Glutamatergic neuron (in vitro differentiated cells): ENCODE measurements at regions not wholly inside any gene's neighbourhood (a gene's known extent, or its start where the extent isn't known, plus 50 kb on each side); places are given as distances from the start of the nearest gene placed in this dataset.

Experiments used
- DNase-seq: peaks from one replicate; pipeline ENCODE4 v3.0.0; 2022
- H3K27ac Mint-ChIP-seq: one replicate; pipeline ENCODE4 v1.8.0; 2020; ENCODE audit warnings: mild to moderate bottlenecking, mixed read lengths, inconsistent platforms; ENCODE audit not compliant: unreplicated experiment
- H3K27me3 Mint-ChIP-seq: one replicate; pipeline ENCODE4 v1.8.0; 2020; ENCODE audit warnings: mild to moderate bottlenecking, moderate library complexity, mixed read lengths, inconsistent platforms; ENCODE audit not compliant: unreplicated experiment
- H3K36me3 Mint-ChIP-seq: one replicate; pipeline ENCODE4 v1.8.0; 2020; ENCODE audit warnings: mild to moderate bottlenecking, mixed read lengths, inconsistent platforms; ENCODE audit not compliant: unreplicated experiment
- H3K4me1 Mint-ChIP-seq: one replicate; pipeline ENCODE4 v1.8.0; 2020; ENCODE audit warnings: mild to moderate bottlenecking, low read depth, mixed read lengths, inconsistent platforms; ENCODE audit not compliant: unreplicated experiment
- H3K4me3 Mint-ChIP-seq: one replicate; pipeline ENCODE4 v1.8.0; 2020; ENCODE audit warnings: mild to moderate bottlenecking, mixed read lengths, inconsistent platforms; ENCODE audit not compliant: unreplicated experiment
- H3K9me3 Mint-ChIP-seq: one replicate; pipeline ENCODE4 v1.8.0; 2020; ENCODE audit warnings: mild to moderate bottlenecking, moderate library complexity, mixed read lengths, inconsistent platforms; ENCODE audit not compliant: unreplicated experiment
- CTCF ChIP-seq: fragments of 200-600 bp; sonication (generic); IDR thresholded peaks from one replicate; pipeline ENCODE4 v1.5.0; 2021; ENCODE audit not compliant: partially characterized antibody, unreplicated experiment

- Mint-ChIP-seq H3K4me1 (no peaks in the 10 kb centered on the region), H3K27me3 (no peaks in the 10 kb centered on the region), H3K4me3 (no peak overlapping the region), H3K9me3 (no peaks in the 10 kb centered on the region), H3K36me3 (no peaks in the 10 kb centered on the region), H3K27ac (no peak overlapping the region)
- DNase-seq = no peak
- no peak for TF ChIP-seq CTCF
Measured at GRCh38 chrX:150234126-150234525, 129.0 kb upstream of the MAMLD1 start.

GRCh38 chrX:150236327-150236726 is 126.8 kb upstream of the MAMLD1 start:
- Mint-ChIP-seq H3K4me3 (no peak overlapping the region), H3K36me3 (no peaks in the 10 kb centered on the region), H3K27ac (no peak overlapping the region), H3K9me3 (no peaks in the 10 kb centered on the region), H3K4me1 (no peaks in the 10 kb centered on the region), H3K27me3 (no peaks in the 10 kb centered on the region)
- no peak for DNase-seq
- no peak for TF ChIP-seq CTCF

GRCh38 chrX:150238632-150239382 is 124.3 kb upstream of the MAMLD1 start:
- Mint-ChIP-seq H3K27ac (no peak overlapping the region), H3K36me3 (no peaks in the 10 kb centered on the region), H3K27me3 (no peaks in the 10 kb centered on the region), H3K4me1 (no peaks in the 10 kb centered on the region), H3K9me3 (no peaks in the 10 kb centered on the region), H3K4me3 (no peak overlapping the region)
- TF ChIP-seq CTCF = no peak
- DNase-seq = no peak

- no peaks in the 10 kb centered on the region for H3K9me3 Mint-ChIP-seq
- no peak for TF ChIP-seq CTCF
- H3K4me1 Mint-ChIP-seq = no peaks in the 10 kb centered on the region
- H3K27ac Mint-ChIP-seq = no peak overlapping the region
- no peaks in the 10 kb centered on the region for H3K27me3 Mint-ChIP-seq
- DNase-seq = no peak
- no peak overlapping the region for H3K4me3 Mint-ChIP-seq
- H3K36me3 Mint-ChIP-seq = no peaks in the 10 kb centered on the region
Measured at GRCh38 chrX:150239946-150240642, 123.0 kb upstream of the MAMLD1 start.

- no peak for DNase-seq
- TF ChIP-seq CTCF = no peak
- no peaks in the 10 kb centered on the region for H3K9me3 Mint-ChIP-seq
- no peaks in the 10 kb centered on the region for H3K4me1 Mint-ChIP-seq
- no peaks in the 10 kb centered on the region for H3K27me3 Mint-ChIP-seq
- no peaks in the 10 kb centered on the region for H3K36me3 Mint-ChIP-seq
- no peak overlapping the region for H3K4me3 Mint-ChIP-seq
- no peak overlapping the region for H3K27ac Mint-ChIP-seq
Measured at GRCh38 chrX:150240643-150240970, 122.5 kb upstream of the MAMLD1 start.
